CD14-positive monocyte (primary cell): ENCODE measurements at regions not wholly inside any gene's neighbourhood (a gene's known extent, or its start where the extent isn't known, plus 50 kb on each side); places are given as distances from the start of the nearest gene placed in this dataset.

ENCODE experiments used
- DNase-seq, 3 donors: peaks; one replicate each; pipeline ENCODE4 v3.0.0-alpha.2; 2011 to 2022
- H2AFZ ChIP-seq: 2 replicates; pipeline ENCODE4 v1.6.0; 2012; ENCODE audit warnings: mild to moderate bottlenecking, low read depth, low read length, inconsistent platforms; ENCODE audit not compliant: insufficient read depth, poor library complexity, severe bottlenecking
- H3K27ac ChIP-seq, 2 donors: 1 replicate in 1 of 2; 2 replicates in 1 of 2; pipeline ENCODE4 v1.5.1; 2012 to 2013; ENCODE audit warnings: low read length in 2 of 2, control low read depth in 1 of 2, inconsistent platforms in 1 of 2, low read depth in 1 of 2, mild to moderate bottlenecking in 1 of 2
- H3K27me3 ChIP-seq, 2 donors: one replicate each; pipeline versions ENCODE4 v1.6.0 to v1.6.1; 2011 to 2013; ENCODE audit warnings: low read length in 2 of 2; ENCODE audit not compliant: control insufficient read depth in 2 of 2, insufficient read depth in 2 of 2
- H3K36me3 ChIP-seq, 2 donors: replicated peaks in 1 of 2; 1 replicate in 1 of 2; 2 replicates in 1 of 2; pipeline versions ENCODE4 v1.5.1 to v1.6.1; 2012 to 2013; ENCODE audit warnings: low read length in 2 of 2, control low read depth in 1 of 2, inconsistent platforms in 1 of 2, mild to moderate bottlenecking in 1 of 2; ENCODE audit not compliant: insufficient read depth in 2 of 2, control insufficient read depth in 1 of 2
- H3K4me1 ChIP-seq, 2 donors: 1 replicate in 1 of 2; 2 replicates in 1 of 2; pipeline versions ENCODE4 v1.5.1 to v1.6.1; 2012 to 2013; ENCODE audit warnings: low read length in 2 of 2, control low read depth in 1 of 2, inconsistent platforms in 1 of 2, mild to moderate bottlenecking in 1 of 2, moderate library complexity in 1 of 2; ENCODE audit not compliant: insufficient read depth in 2 of 2, control insufficient read depth in 1 of 2
- H3K4me2 ChIP-seq: replicated peaks from 2 replicates; pipeline ENCODE3; 2012; ENCODE audit warnings: low read length, moderate library complexity, mild to moderate bottlenecking; ENCODE audit not compliant: poor library complexity, severe bottlenecking; ENCODE audit errors: extremely low read depth
- H3K4me3 ChIP-seq, 3 experiments: fragments of 200-600 bp in 1 of 3; sonication (generic) in 1 of 3; replicated peaks in 1 of 3; 1 replicate in 2 of 3; 2 replicates in 1 of 3; pipeline ENCODE4 v1.5.1; 2011 to 2013; ENCODE audit warnings: low read length in 3 of 3, mild to moderate bottlenecking in 3 of 3, control low read depth in 2 of 3, low read depth in 2 of 3, inconsistent platforms in 1 of 3, moderate library complexity in 1 of 3
- H3K79me2 ChIP-seq: 2 replicates; pipeline ENCODE4 v1.6.0; 2012; ENCODE audit warnings: mild to moderate bottlenecking, control low read depth, inconsistent platforms, low read length, moderate library complexity; ENCODE audit not compliant: insufficient read depth
- H3K9ac ChIP-seq: 2 replicates; pipeline ENCODE4 v1.6.0; 2017; ENCODE audit warnings: low read length, mild to moderate bottlenecking; ENCODE audit not compliant: insufficient read depth, poor library complexity, severe bottlenecking
- H3K9me3 ChIP-seq, 2 donors: replicated peaks in 1 of 2; 1 replicate in 1 of 2; 2 replicates in 1 of 2; pipeline versions ENCODE4 v1.5.1 to v1.6.1; 2012 to 2013; ENCODE audit warnings: low read length in 2 of 2, control low read depth in 1 of 2; ENCODE audit not compliant: control insufficient read depth in 1 of 2, insufficient read depth in 1 of 2
- H4K20me1 ChIP-seq: 2 replicates; pipeline ENCODE4 v1.6.0; 2012; ENCODE audit warnings: mild to moderate bottlenecking, low read length, control low read depth, moderate library complexity; ENCODE audit not compliant: insufficient read depth
- H3K27ac Mint-ChIP-seq, 7 donors: one replicate each; pipeline ENCODE4 v1.8.0; 2020; ENCODE audit warnings: mild to moderate bottlenecking in 7 of 7, mixed read lengths in 7 of 7, moderate library complexity in 6 of 7, inconsistent platforms in 2 of 7
- H3K27me3 Mint-ChIP-seq, 3 donors: one replicate each; pipeline ENCODE4 v1.8.0; 2021 to 2022; ENCODE audit warnings: low read depth in 3 of 3, mild to moderate bottlenecking in 3 of 3, mixed read lengths in 3 of 3, moderate library complexity in 3 of 3, inconsistent platforms in 1 of 3
- H3K36me3 Mint-ChIP-seq, 2 donors: one replicate each; pipeline ENCODE4 v1.8.0; 2020; ENCODE audit warnings: mixed read lengths in 2 of 2, inconsistent platforms in 1 of 2, mild to moderate bottlenecking in 1 of 2
- H3K4me1 Mint-ChIP-seq: one replicate; pipeline ENCODE4 v1.8.0; 2020; ENCODE audit warnings: mild to moderate bottlenecking, mixed read lengths
- H3K4me3 Mint-ChIP-seq, 2 donors: one replicate each; pipeline ENCODE4 v1.8.0; 2020; ENCODE audit warnings: mild to moderate bottlenecking in 2 of 2, mixed read lengths in 2 of 2, moderate library complexity in 1 of 2
- H3K9me3 Mint-ChIP-seq, 7 donors: one replicate each; pipeline ENCODE4 v1.8.0; 2020 to 2022; ENCODE audit warnings: mixed read lengths in 7 of 7, mild to moderate bottlenecking in 6 of 7, moderate library complexity in 6 of 7, inconsistent platforms in 2 of 7
- WGBS: methylation state at CpG from one replicate; pipeline ENCODE4 v1.1.5; 2013; ENCODE audit warnings: missing lambda C conversion rate; ENCODE audit not compliant: insufficient coverage; 5-methylcytosine and 5-hydroxymethylcytosine counted together
- intact Hi-C, 2 donors: fragments of 100-400 bp; cut with micrococcal nuclease; formaldehyde crosslinking; loops; one replicate each; pipeline versions ENCODE4 v1.15.0 to v1.15.1; 2023
- TF ChIP-seq, protein P1 (sequence below): fragments of 200-600 bp; IDR thresholded peaks from one replicate; pipeline ENCODE4 v1.8.0; 2022; ENCODE audit warnings: antibody characterized with exemption, mild to moderate bottlenecking

DNA sequence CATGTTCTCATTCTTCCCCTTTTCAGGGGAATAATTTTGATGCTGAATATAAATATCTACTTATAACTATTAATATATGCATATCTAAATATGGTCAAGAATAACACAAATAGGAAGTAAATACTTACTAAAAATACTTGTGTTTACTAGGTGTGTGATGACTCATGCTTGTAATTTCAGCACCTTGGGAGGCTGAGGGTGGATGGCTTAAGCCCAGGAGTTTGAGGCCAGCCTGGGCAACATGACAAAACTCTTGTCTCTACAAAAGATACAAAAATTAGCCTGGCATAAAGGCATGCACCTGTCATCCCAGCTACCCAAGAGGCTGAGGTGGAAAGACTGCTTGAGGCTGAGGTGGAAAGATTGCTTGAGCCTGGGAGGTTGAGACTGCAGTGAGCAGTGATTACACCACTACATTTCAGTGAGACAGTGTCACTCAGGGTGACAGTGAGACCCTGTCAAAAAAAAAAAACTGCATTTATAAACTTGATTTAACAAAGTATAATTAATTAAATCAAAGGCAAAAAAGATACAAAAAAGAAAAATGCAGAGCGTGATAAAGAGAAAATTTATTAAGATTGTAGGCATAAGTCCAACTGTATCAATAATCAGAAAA is 703.1 kb upstream of the VRK2 start:
- Mint-ChIP-seq H3K4me1 (no peaks in the 10 kb centered on the region), H3K4me3 (no peak overlapping the region), H3K27ac (no peak overlapping the region), H3K27me3 (no peaks in the 10 kb centered on the region), H3K36me3 (no peaks in the 10 kb centered on the region), H3K9me3 (peaks cover 0 to 9% (median 6%) of the 10 kb centered on the region in 7 donors)
- intact Hi-C loops = no loop called here
- no peak overlapping the region for H3K27ac ChIP-seq
- no peaks in the 10 kb centered on the region for H3K4me1 ChIP-seq
- no peaks in the 10 kb centered on the region for H3K36me3 ChIP-seq
- no peak overlapping the region for H2AFZ ChIP-seq
- no peak for DNase-seq
- H3K4me3 ChIP-seq = no peak overlapping the region
- WGBS = no CpG with 5 or more reads among the region's 1 CpG
- peaks cover 0 to 3% of the 10 kb centered on the region in 2 donors for H3K9me3 ChIP-seq
- H3K9ac ChIP-seq = no peak overlapping the region
- H3K4me2 ChIP-seq = no peak overlapping the region
- H3K27me3 ChIP-seq = no peaks in the 10 kb centered on the region
- H4K20me1 ChIP-seq = no peaks in the 10 kb centered on the region
- no peaks in the 10 kb centered on the region for H3K79me2 ChIP-seq
- TF ChIP-seq, protein P1, sequence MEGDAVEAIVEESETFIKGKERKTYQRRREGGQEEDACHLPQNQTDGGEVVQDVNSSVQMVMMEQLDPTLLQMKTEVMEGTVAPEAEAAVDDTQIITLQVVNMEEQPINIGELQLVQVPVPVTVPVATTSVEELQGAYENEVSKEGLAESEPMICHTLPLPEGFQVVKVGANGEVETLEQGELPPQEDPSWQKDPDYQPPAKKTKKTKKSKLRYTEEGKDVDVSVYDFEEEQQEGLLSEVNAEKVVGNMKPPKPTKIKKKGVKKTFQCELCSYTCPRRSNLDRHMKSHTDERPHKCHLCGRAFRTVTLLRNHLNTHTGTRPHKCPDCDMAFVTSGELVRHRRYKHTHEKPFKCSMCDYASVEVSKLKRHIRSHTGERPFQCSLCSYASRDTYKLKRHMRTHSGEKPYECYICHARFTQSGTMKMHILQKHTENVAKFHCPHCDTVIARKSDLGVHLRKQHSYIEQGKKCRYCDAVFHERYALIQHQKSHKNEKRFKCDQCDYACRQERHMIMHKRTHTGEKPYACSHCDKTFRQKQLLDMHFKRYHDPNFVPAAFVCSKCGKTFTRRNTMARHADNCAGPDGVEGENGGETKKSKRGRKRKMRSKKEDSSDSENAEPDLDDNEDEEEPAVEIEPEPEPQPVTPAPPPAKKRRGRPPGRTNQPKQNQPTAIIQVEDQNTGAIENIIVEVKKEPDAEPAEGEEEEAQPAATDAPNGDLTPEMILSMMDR = no peak

DNA sequence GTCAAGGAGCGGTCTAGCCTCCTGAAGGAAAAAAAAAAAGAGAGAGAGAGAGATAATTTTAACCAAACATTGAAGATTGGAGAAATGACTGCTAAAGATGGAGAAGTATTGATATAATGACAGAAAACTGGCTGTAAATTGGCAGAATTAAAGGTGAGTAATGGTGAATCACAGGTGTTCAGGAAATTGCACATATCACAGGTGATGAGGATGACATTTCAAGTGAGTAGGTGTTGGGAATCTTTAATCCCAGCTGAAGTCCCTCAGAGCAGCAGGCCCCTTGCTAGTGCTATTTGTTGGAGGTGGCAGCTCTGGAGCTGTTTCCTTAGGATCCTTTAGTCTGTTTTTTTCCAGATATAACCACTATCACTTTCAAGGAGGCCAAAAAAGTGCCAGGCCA is 678.4 kb upstream of the VRK2 start:
- Histone ChIP-seq H3K27ac (no peak overlapping the region), H3K4me2 (no peak overlapping the region), H3K79me2 (no peaks in the 10 kb centered on the region), H4K20me1 (no peaks in the 10 kb centered on the region), H2AFZ (no peak overlapping the region), H3K36me3 (no peaks in the 10 kb centered on the region), H3K9ac (no peak overlapping the region), H3K4me1 (no peaks in the 10 kb centered on the region), H3K4me3 (no peak overlapping the region), H3K27me3 (no peaks in the 10 kb centered on the region), H3K9me3 (no peaks in the 10 kb centered on the region)
- DNase-seq = no peak
- intact Hi-C loops = no loop called here
- TF ChIP-seq, protein P1 = no peak
- peaks cover 0 to 3% (median 2%) of the 10 kb centered on the region in 7 donors for H3K9me3 Mint-ChIP-seq
- H3K4me1 Mint-ChIP-seq = no peaks in the 10 kb centered on the region
- H3K4me3 Mint-ChIP-seq = no peak overlapping the region
- 86% methylated on average over 1 of the region's 1 CpG for WGBS
- H3K27ac Mint-ChIP-seq = no peak overlapping the region
- H3K27me3 Mint-ChIP-seq = no peaks in the 10 kb centered on the region
- no peaks in the 10 kb centered on the region for H3K36me3 Mint-ChIP-seq
